NOMO-1 treated with DMSO at 0.1 percent for 48 hours (cell line): ENCODE measurements at regions not wholly inside any gene's neighbourhood (a gene's known extent, or its start where the extent isn't known, plus 50 kb on each side); places are given as distances from the start of the nearest gene placed in this dataset.

Experiments used
- DNase-seq: peaks from one replicate; lab custom pipeline; 2025; ENCODE audit not compliant: unreplicated experiment; lab: John Stamatoyannopoulos, UW

GRCh38 chr1:43008115-43009060, 49.7 kb upstream of the SLC2A1 start:
- DNase-seq, result no peak
